ENCODE measurements at regions not wholly inside any gene's neighbourhood (a gene's known extent, or its start where the extent isn't known, plus 50 kb on each side); places are given as distances from the start of the nearest gene placed in this dataset.

- no peak for TF ChIP-seq CTCF (IDR thresholded peaks at IDR 0.05)
These were observed 545.4 kb downstream of the TUSC7 start for GRCh38 chr3:117254985-117255384.

GRCh38 chr3:117255736-117256135 is 546.2 kb downstream of the TUSC7 start:
- no peak for TF ChIP-seq CTCF (IDR thresholded peaks at IDR 0.05)

GRCh38 chr3:117261983-117262421 is 552.4 kb downstream of the TUSC7 start:
- TF ChIP-seq CTCF (IDR thresholded peaks at IDR 0.05), result no peak

GRCh38 chr3:117263270-117263669 is 553.7 kb downstream of the TUSC7 start:
- no peak for TF ChIP-seq CTCF (IDR thresholded peaks at IDR 0.05)

- TF ChIP-seq CTCF (IDR thresholded peaks at IDR 0.05), result no peak
These were observed 554.2 kb downstream of the TUSC7 start for GRCh38 chr3:117263745-117264144.

- no peak for TF ChIP-seq CTCF (IDR thresholded peaks at IDR 0.05)
These were observed 554.8 kb downstream of the TUSC7 start for GRCh38 chr3:117264204-117264994.

GRCh38 chr3:117266806-117267205 is 557.2 kb downstream of the TUSC7 start:
- TF ChIP-seq CTCF (IDR thresholded peaks at IDR 0.05), result no peak

Measured in LNCAP (cell line).